ENCODE measurements at regions not wholly inside any gene's neighbourhood (a gene's known extent, or its start where the extent isn't known, plus 50 kb on each side); places are given as distances from the start of the nearest gene placed in this dataset.

GRCh38 chr13:85662186-85662585 lies 137.0 kb downstream of the SLITRK6 start:
- no peak for DNase-seq

GRCh38 chr13:85661675-85662074 lies 137.5 kb downstream of the SLITRK6 start:
- no peak for DNase-seq

- no peak for DNase-seq
These were observed 139.7 kb downstream of the SLITRK6 start for GRCh38 chr13:85659493-85659892.

DNA sequence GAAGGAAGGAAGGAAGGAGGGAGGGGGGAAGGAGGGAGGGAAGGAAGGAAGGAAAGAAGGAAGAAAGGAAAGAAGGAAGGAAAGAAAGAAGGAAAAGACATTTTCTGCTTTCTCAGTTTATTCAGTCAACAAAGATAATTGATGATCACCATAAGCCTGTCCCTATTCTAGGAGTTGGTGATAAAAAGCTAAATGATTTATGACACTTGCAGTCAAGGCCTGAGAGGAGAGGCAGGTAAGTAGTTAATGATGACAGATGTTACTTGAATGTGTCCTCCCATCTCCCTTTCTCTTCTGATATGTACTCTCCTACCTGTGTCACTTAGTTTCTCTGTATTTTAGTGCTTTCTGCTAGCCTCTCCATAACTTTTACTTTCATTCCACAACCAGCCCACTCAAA lies 141.3 kb downstream of the SLITRK6 start:
- peak; percentile 44 for DNase-seq

DNA sequence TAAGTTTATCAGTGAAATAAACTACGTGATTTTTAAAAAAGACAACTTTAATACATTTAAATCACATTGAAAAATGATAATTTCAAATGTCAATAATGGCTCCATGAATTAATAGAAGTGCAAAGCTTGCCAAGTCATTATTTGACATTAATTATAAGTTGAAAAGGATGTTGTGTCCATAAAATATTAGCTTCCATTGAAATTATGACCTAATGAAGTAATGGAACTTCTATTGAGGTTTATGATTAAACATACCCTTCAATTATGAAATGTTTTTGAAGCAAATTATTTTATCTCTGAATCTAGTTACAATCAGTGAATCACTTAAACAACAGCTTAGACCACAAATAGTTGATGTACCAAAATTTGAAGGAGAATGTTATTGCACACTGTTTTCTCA lies 144.2 kb downstream of the SLITRK6 start:
- no peak for DNase-seq

DNA sequence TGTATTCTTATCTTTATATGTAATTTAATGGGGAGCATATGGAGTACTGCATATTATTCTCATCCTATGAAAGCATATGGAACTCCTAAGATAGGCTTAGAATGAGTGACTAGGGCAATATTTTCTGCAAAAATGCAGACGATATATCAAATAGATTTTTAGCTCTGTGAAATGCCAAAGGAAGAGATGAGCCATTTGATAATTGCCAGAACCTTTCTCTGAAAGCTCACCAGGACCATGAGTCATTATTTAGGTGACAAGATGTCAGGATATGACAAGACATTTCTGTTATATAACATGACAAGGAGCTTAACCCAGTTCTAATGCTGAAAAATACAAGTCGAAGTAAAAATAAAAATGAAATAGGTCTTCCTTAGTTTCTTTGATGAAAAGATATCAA lies 145.0 kb downstream of the SLITRK6 start:
- no peak for DNase-seq

- DNase-seq, result no peak
These were observed 145.5 kb downstream of the SLITRK6 start for GRCh38 chr13:85653681-85654080.

DNA sequence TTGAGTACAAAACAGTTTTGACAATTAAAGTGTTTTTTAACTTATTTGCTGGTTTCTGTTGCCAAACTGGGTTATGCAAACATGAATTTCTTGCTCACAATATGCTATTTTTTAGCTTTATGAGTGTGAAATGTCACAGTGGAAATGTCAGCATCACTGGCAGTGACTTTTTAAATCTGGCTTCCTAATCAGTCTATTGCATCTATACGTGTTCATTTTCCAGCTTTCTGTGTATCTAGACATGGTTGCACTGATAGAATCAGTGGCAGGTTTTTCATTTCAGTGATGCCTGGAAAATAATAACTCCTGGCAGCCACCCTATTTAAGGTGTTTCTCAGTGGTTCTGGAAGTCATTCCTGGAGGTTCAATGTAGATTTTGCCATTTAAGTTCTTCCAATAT lies 146.7 kb downstream of the SLITRK6 start:
- no peak for DNase-seq

DNA sequence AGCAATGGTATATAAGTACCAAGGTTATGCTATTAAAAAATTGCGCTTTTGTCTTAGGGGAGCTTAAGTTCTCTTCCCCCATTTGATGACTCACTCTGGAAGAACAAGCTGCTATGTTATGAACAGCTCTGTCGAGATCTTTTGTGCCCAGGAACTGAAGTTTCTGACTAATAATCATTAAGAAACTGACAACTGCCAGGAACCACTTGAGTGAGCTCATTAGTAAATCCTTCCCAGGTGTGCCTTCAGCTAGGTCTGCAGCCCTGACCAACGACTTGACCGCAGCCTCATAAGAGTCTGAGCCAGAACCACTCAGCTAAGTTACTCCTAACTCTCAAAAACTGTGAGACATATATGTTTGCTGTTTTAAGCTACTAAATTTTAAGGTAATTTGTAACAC lies 147.8 kb downstream of the SLITRK6 start:
- DNase-seq, result no peak

DNA sequence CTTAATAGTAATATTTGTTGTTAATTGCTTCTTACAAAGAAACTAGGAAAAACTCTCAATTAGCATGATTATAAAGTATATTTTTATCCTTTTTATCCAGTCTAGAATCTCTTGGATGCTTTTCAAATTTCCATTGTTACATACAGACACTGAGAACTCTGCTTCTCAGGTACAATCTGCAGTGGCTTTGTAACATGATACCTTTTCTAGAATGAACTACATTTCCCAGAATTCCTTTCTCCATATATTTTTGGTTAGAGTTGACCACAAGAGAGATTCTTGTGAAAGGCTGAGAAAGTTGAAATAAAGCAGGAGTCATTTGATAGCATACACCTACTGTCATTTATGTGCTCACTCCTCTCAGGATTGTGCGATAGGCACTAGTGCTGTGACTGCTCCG lies 148.6 kb downstream of the SLITRK6 start:
- DNase-seq, result no peak

- no peak for DNase-seq
These were observed 158.5 kb downstream of the SLITRK6 start for GRCh38 chr13:85640727-85641126.

- no peak for DNase-seq
These were observed 160.3 kb downstream of the SLITRK6 start for GRCh38 chr13:85638815-85639393.

GRCh38 chr13:85638265-85638664 lies 161.0 kb downstream of the SLITRK6 start:
- DNase-seq, result no peak

DNA sequence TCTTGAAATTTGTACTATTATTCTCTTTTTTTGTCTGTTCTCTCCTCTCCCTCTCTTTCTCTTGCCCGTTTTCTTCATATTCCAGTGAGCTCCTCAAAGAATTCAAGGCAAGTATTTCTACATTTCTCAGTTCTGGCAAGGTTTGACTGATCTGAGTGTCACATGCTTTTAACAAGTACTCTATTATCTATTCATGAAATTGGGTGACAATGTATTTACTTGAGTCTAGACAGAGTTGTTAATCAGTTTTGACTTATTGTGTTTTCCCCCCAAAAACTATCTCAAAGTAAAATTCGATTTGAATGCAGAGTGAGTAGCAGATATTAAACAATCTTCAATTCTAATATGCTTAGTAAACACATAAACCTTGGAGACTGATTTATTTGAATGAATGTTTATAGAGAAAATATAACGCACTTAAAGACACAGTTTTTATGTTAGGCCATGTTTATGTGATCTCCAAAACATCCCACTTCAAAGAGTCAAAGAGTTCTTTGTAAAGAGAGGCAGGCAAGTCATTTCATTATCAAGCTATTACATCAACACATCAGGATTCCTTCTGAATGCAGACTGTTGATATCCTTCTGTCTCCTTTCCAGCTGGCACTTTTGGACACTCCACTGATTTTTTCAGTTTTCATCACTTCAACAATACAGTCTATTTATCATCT lies 166.6 kb downstream of the SLITRK6 start:
- no peak for DNase-seq

- DNase-seq, result no peak
These were observed 167.4 kb downstream of the SLITRK6 start for GRCh38 chr13:85631801-85632200.

GRCh38 chr13:85626603-85627002 lies 172.6 kb downstream of the SLITRK6 start:
- DNase-seq, result no peak

DNA sequence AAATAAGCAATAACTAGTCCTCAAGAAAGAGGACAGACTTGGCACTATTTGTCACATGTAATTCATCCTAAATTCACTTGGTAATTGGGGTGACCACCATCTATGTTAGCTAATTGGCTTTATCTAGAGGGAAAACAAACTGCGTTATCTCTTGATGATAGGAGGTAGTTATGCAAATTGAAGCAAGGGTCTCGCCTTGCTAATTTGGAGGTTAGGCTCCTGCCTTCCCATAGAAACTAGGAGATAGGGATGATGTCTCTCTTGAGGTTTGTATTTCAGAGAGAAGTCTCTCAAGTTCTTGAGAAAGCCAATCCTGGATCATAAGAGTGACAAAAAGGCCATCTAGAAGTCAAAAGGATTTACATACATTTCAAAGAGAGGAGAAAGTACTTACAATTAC lies 179.9 kb downstream of the SLITRK6 start:
- no peak for DNase-seq

DNA sequence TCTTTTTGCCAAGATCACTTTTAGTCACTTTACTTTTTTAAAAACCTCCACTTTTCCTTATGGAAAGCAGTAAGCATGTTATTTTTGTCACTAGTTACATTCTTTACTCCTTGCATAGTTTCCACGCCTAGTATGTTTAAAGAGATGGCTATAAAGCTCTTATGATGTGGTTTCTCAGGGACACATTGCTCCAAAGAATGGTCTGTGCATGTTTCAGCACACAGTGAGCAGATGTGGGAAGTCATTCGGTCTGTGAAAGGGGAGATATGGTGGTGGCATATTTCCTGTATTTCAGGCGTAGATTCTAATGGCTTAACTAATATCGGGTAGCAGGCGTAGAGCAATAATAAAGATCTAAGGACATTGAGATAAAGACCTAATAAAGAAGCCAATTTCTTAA lies 180.7 kb downstream of the SLITRK6 start:
- DNase-seq, result no peak

GRCh38 chr13:85616275-85616674 lies 182.9 kb downstream of the SLITRK6 start:
- DNase-seq, result no peak

GRCh38 chr13:85615031-85615430 lies 184.2 kb downstream of the SLITRK6 start:
- DNase-seq, result no peak

- no peak for DNase-seq
These were observed 189.2 kb downstream of the SLITRK6 start for GRCh38 chr13:85610024-85610423.

DNA sequence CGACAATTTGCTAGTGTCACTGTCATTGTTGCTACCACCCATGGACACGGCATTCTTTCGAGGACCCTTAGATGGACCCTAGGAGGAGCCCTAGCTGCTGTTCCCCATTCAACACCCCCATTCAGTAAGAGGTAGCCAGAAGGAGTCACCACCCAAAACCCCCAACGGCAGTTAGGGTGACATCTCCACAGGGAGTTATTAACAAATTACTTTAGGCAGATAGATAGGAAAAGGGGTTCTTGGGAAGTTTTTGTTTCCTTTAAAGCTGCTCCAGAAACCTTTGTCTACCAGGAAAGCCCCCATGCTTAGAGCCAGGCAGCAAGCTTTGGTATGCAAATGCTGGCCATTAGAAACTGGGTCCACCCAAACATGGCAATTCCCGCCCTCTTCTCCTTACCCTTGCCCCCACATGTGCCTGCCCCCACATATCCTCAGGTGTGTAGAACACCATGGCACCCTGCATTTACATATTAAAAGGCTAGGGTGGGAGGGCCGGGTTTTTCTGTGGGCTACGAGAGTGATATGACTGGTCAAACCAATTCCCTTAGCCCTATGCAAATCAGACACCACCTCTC lies 190.9 kb downstream of the SLITRK6 start:
- no peak for DNase-seq

- DNase-seq, result no peak
These were observed 195.5 kb downstream of the SLITRK6 start for GRCh38 chr13:85603735-85604134.

GRCh38 chr13:85601526-85601925 lies 197.7 kb downstream of the SLITRK6 start:
- DNase-seq, result no peak

All from SHP77 treated with DMSO at 0.1 percent for 48 hours (cell line).